ENCODE measurements at regions not wholly inside any gene's neighbourhood (a gene's known extent, or its start where the extent isn't known, plus 50 kb on each side); places are given as distances from the start of the nearest gene placed in this dataset.
"Not testable (repeated sequence)": the region's sequence is repeated elsewhere in the genome, so short reads cannot be mapped to it uniquely, and the experiment has no call there.

- ATAC-seq; DNase-seq (ENCODE audit: low read depth, low spot score); H3K27me3 ChIP-seq (ENCODE audit: control insufficient read depth, insufficient read depth, low read length); POLR2A ChIA-PET; in situ Hi-C loops (cut with HindIII; ENCODE audit: low pct_unique_long_range_greater_than_20kb, low sequenced_read_pairs); H3K4me3 ChIP-seq (ENCODE audit: low read depth in 2 of 2, low read length in 2 of 2); H3K9me3 ChIP-seq (ENCODE audit: control insufficient read depth, insufficient read depth, low read depth, low read length); H3K4me1 ChIP-seq (ENCODE audit: control insufficient read depth, insufficient read depth, low read length); H3K36me3 ChIP-seq (ENCODE audit: control insufficient read depth, insufficient read depth, low read length); H3K27ac ChIP-seq (ENCODE audit: low read length); BruUV-seq (replicated peaks); intact Hi-C loops (cut with micrococcal nuclease; ENCODE audit: unreplicated experiment); CTCF ChIA-PET: not testable (repeated sequence)
Observed at GRCh38 chr4:49270435-49270834, 284.4 kb downstream of the CWH43 start.

GRCh38 chr4:49270912-49271311 lies 284.8 kb downstream of the CWH43 start:
- ATAC-seq; POLR2A ChIA-PET; H3K27me3 ChIP-seq (ENCODE audit: control insufficient read depth, insufficient read depth, low read length); BruUV-seq (replicated peaks); H3K36me3 ChIP-seq (ENCODE audit: control insufficient read depth, insufficient read depth, low read length); CTCF ChIA-PET; H3K4me1 ChIP-seq (ENCODE audit: control insufficient read depth, insufficient read depth, low read length); in situ Hi-C loops (cut with HindIII; ENCODE audit: low pct_unique_long_range_greater_than_20kb, low sequenced_read_pairs); DNase-seq (ENCODE audit: low read depth, low spot score); H3K9me3 ChIP-seq (ENCODE audit: control insufficient read depth, insufficient read depth, low read depth, low read length); intact Hi-C loops (cut with micrococcal nuclease; ENCODE audit: unreplicated experiment); H3K4me3 ChIP-seq (ENCODE audit: low read depth in 2 of 2, low read length in 2 of 2); H3K27ac ChIP-seq (ENCODE audit: low read length): not testable (repeated sequence)

DNA sequence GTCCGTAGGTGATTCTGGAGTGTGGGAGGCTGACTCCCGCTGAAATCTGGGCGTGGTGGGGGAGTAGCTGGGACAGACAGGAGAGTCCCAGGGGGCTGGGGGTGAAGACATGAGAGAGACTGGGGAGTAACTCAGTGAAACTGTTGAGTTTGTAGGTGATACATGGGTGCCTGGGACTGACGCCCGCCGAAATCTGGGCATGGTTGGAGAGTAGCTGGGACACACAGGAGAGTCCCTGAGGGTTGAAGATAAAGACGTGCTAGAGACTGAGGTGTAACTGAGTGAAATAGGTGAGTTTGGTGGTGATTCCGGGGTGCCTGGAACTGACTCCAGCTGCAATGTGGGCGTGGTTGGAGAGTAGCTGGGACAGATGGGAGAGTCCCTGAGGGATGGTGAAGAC lies 299.8 kb downstream of the CWH43 start:
- POLR2A ChIA-PET; H3K4me3 ChIP-seq (ENCODE audit: low read depth in 2 of 2, low read length in 2 of 2); intact Hi-C loops (cut with micrococcal nuclease; ENCODE audit: unreplicated experiment); ATAC-seq; H3K27me3 ChIP-seq (ENCODE audit: control insufficient read depth, insufficient read depth, low read length); CTCF ChIA-PET; H3K36me3 ChIP-seq (ENCODE audit: control insufficient read depth, insufficient read depth, low read length); H3K9me3 ChIP-seq (ENCODE audit: control insufficient read depth, insufficient read depth, low read depth, low read length); in situ Hi-C loops (cut with HindIII; ENCODE audit: low pct_unique_long_range_greater_than_20kb, low sequenced_read_pairs); H3K27ac ChIP-seq (ENCODE audit: low read length); DNase-seq (ENCODE audit: low read depth, low spot score); BruUV-seq (replicated peaks); H3K4me1 ChIP-seq (ENCODE audit: control insufficient read depth, insufficient read depth, low read length): not testable (repeated sequence)

DNA sequence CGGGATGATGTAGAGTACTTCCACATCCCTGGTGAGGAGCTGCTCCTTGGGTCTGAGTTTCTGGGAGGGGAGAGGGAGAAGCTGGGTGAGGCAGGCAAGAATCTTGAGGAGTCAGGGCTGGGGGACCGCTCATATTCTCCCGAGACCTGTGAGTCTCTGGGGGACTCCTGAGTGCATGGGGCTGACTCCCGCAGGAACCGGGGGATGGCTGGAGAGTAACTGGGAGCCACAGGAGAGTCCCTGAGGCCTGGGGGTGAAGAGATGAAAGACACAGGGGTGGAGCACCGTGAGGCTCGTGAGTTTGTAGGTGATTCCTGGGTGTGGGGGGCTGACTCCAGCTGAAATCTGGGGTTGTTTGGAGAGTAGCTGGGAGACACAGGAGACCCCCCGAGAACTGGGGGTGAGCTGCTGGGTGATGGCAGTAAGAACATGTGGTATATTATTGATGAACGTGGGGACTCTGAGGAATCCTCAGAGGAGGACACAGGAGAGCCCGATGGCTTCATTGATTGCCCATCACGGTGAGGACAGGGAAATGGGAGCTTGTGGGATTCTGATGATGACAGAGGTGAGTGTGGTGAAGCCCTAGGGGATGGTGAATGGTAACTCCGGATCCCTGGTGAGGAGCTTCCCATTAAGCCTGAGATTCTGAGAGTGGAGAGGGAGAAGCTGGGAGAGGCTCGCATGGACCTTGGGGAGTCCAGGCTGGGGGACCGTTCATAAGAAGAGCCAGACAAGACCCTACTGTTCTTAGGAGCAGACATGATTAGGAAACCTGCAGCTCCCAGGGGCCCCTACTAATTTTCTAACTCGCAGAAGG lies 301.1 kb downstream of the CWH43 start:
- DNase-seq (ENCODE audit: low read depth, low spot score); in situ Hi-C loops (cut with HindIII; ENCODE audit: low pct_unique_long_range_greater_than_20kb, low sequenced_read_pairs); ATAC-seq; H3K9me3 ChIP-seq (ENCODE audit: control insufficient read depth, insufficient read depth, low read depth, low read length); POLR2A ChIA-PET; H3K4me3 ChIP-seq (ENCODE audit: low read depth in 2 of 2, low read length in 2 of 2); intact Hi-C loops (cut with micrococcal nuclease; ENCODE audit: unreplicated experiment); CTCF ChIA-PET; H3K27me3 ChIP-seq (ENCODE audit: control insufficient read depth, insufficient read depth, low read length); BruUV-seq (replicated peaks); H3K4me1 ChIP-seq (ENCODE audit: control insufficient read depth, insufficient read depth, low read length); H3K27ac ChIP-seq (ENCODE audit: low read length); H3K36me3 ChIP-seq (ENCODE audit: control insufficient read depth, insufficient read depth, low read length): not testable (repeated sequence)

- intact Hi-C loops (cut with micrococcal nuclease; ENCODE audit: unreplicated experiment); in situ Hi-C loops (cut with HindIII; ENCODE audit: low pct_unique_long_range_greater_than_20kb, low sequenced_read_pairs); H3K4me3 ChIP-seq (ENCODE audit: low read depth in 2 of 2, low read length in 2 of 2); POLR2A ChIA-PET; ATAC-seq; CTCF ChIA-PET; H3K36me3 ChIP-seq (ENCODE audit: control insufficient read depth, insufficient read depth, low read length); H3K27me3 ChIP-seq (ENCODE audit: control insufficient read depth, insufficient read depth, low read length); H3K27ac ChIP-seq (ENCODE audit: low read length); H3K4me1 ChIP-seq (ENCODE audit: control insufficient read depth, insufficient read depth, low read length); H3K9me3 ChIP-seq (ENCODE audit: control insufficient read depth, insufficient read depth, low read depth, low read length); BruUV-seq (replicated peaks); DNase-seq (ENCODE audit: low read depth, low spot score): not testable (repeated sequence)
Observed at GRCh38 chr4:49287893-49288292, 301.8 kb downstream of the CWH43 start.

GRCh38 chr4:49288796-49289195 lies 302.7 kb downstream of the CWH43 start:
- CTCF ChIA-PET; BruUV-seq (replicated peaks): not testable (repeated sequence)

GRCh38 chr4:49314815-49315214 lies 328.7 kb downstream of the CWH43 start:
- in situ Hi-C loops (cut with HindIII; ENCODE audit: low pct_unique_long_range_greater_than_20kb, low sequenced_read_pairs); DNase-seq (ENCODE audit: low read depth, low spot score): not testable (repeated sequence)

More at GRCh38 chr4:49288796-49289195, 302.7 kb downstream of the CWH43 start:
- H3K9me3 ChIP-seq (ENCODE audit: control insufficient read depth, insufficient read depth, low read depth, low read length); ATAC-seq; H3K27ac ChIP-seq (ENCODE audit: low read length); H3K27me3 ChIP-seq (ENCODE audit: control insufficient read depth, insufficient read depth, low read length); H3K4me3 ChIP-seq (ENCODE audit: low read depth in 2 of 2, low read length in 2 of 2); DNase-seq (ENCODE audit: low read depth, low spot score); in situ Hi-C loops (cut with HindIII; ENCODE audit: low pct_unique_long_range_greater_than_20kb, low sequenced_read_pairs); POLR2A ChIA-PET; H3K36me3 ChIP-seq (ENCODE audit: control insufficient read depth, insufficient read depth, low read length); intact Hi-C loops (cut with micrococcal nuclease; ENCODE audit: unreplicated experiment); H3K4me1 ChIP-seq (ENCODE audit: control insufficient read depth, insufficient read depth, low read length): not testable (repeated sequence)

More at GRCh38 chr4:49314815-49315214, 328.7 kb downstream of the CWH43 start:
- H3K9me3 ChIP-seq (ENCODE audit: control insufficient read depth, insufficient read depth, low read depth, low read length); BruUV-seq (replicated peaks); intact Hi-C loops (cut with micrococcal nuclease; ENCODE audit: unreplicated experiment); H3K27ac ChIP-seq (ENCODE audit: low read length); ATAC-seq; POLR2A ChIA-PET; CTCF ChIA-PET; H3K4me3 ChIP-seq (ENCODE audit: low read depth in 2 of 2, low read length in 2 of 2); H3K4me1 ChIP-seq (ENCODE audit: control insufficient read depth, insufficient read depth, low read length); H3K36me3 ChIP-seq (ENCODE audit: control insufficient read depth, insufficient read depth, low read length); H3K27me3 ChIP-seq (ENCODE audit: control insufficient read depth, insufficient read depth, low read length): not testable (repeated sequence)

Data from Panc1 (cell line).